Thyroid gland (tissue), 4 donors: ENCODE measurements at regions not wholly inside any gene's neighbourhood (a gene's known extent, or its start where the extent isn't known, plus 50 kb on each side); places are given as distances from the start of the nearest gene placed in this dataset.

Experiments
- DNase-seq, 2 donors: peaks; one replicate each; pipeline ENCODE4 v3.0.0-alpha.2; 2019
- H3K27ac ChIP-seq, 3 donors: fragments of 200-600 bp; sonication (generic); 1 replicate in 2 of 3; 2 replicates in 1 of 3; pipeline ENCODE4 v1.5.1; 2016 to 2019; ENCODE audit warnings: mild to moderate bottlenecking in 1 of 3, moderate library complexity in 1 of 3
- H3K27me3 ChIP-seq: fragments of 200-600 bp; sonication (generic); one replicate; pipeline ENCODE4 v1.5.1; 2019
- H3K36me3 ChIP-seq, 2 donors: fragments of 200-600 bp; sonication (generic); one replicate each; pipeline ENCODE4 v1.5.1; 2016 to 2019
- H3K4me1 ChIP-seq, 2 donors: fragments of 200-600 bp; sonication (generic); one replicate each; pipeline ENCODE4 v1.5.1; 2017 to 2019
- H3K4me3 ChIP-seq, 3 donors: fragments of 200-600 bp; sonication (generic); replicated peaks in 1 of 3; 1 replicate in 2 of 3; 2 replicates in 1 of 3; pipeline ENCODE4 v1.5.1; 2016; ENCODE audit warnings: mild to moderate bottlenecking in 1 of 3
- H3K9me3 ChIP-seq: fragments of 200-600 bp; sonication (generic); one replicate; pipeline ENCODE4 v1.5.1; 2017
- CTCF ChIP-seq, 6 experiments: fragments of 200-600 bp in 3 of 6; fragments of 450-650 bp in 3 of 6; sonication (generic) in 3 of 6; IDR thresholded peaks; one replicate each; pipeline ENCODE4 v1.5.1; 2016 to 2019; ENCODE audit warnings: antibody characterized with exemption in 6 of 6, mild to moderate bottlenecking in 2 of 6, inconsistent platforms in 1 of 6, moderate library complexity in 1 of 6
- POLR2A ChIP-seq, 2 donors: fragments of 450-650 bp; IDR thresholded peaks; one replicate each; pipeline ENCODE4 v1.6.1; 2017; ENCODE audit warnings: antibody characterized with exemption in 2 of 2, mild to moderate bottlenecking in 2 of 2, moderate library complexity in 1 of 2
- WGBS, 2 donors: methylation state at CpG; one replicate each; pipeline ENCODE4 v1.1.5; 2017; 5-methylcytosine and 5-hydroxymethylcytosine counted together
- intact Hi-C: fragments of 100-400 bp; cut with DNase I; formaldehyde crosslinking; loops from one replicate; pipeline ENCODE4 v1.15.1; 2023

DNA sequence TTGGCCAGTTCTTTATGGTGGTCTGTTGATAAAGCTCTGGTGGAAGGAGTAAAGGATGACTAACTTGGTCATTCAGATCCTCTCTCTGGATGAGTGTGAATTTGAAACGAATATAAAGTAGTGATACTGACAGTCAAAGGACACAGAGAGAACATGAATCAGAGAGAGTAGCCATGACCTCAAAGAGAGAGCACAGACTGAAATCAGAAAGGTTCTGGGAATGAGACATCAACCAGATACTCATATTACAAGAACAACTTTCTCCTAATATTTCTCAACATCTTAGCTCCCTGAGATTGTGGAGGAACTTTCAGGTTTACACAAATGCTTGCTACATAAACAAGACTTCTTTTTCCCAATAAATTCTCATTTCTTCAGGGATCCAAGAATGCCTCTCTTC, 849.1 kb upstream of the CHAC2 start:
- WGBS, 2 donors, result 70 to 83% methylated on average over 1 of the region's 1 CpG
- TF ChIP-seq CTCF (IDR thresholded peaks at IDR 0.05) (no peak), POLR2A (IDR thresholded peaks at IDR 0.05) (no peak)
- intact Hi-C loops, result no loop called here
- Histone ChIP-seq H3K4me3 (no peak overlapping the region), H3K27ac (no peak overlapping the region), H3K36me3 (no peaks in the 10 kb centered on the region), H3K27me3 (no peaks in the 10 kb centered on the region), H3K4me1 (no peaks in the 10 kb centered on the region), H3K9me3 (no peaks in the 10 kb centered on the region)
- DNase-seq, result no peak

DNA sequence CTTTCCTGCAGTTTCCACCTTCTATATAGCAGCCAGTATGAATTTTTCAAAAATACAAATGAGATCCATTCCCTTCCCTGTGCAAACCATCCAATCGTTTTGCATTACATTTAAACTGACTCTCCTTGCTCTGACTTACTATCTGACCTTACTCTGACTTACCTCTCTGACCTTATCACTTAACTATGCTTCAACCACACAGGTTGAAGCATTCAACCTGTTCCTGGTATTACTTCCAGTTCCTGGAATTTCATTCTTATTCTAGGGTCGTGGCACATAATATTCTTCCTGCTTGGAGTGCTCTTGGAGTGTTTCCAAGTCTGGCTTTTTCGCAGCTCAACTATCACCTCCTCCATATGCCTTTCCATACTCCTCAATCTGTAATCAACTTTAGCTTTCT, 850.6 kb upstream of the CHAC2 start:
- TF ChIP-seq CTCF (IDR thresholded peaks at IDR 0.05), result no peak
- TF ChIP-seq POLR2A (IDR thresholded peaks at IDR 0.05), result no peak
- H3K27ac ChIP-seq, result no peak overlapping the region
- WGBS, 2 donors, result 44 to 51% methylated on average over 3 of the region's 3 CpGs
- H3K4me3 ChIP-seq, result no peak overlapping the region
- no peaks in the 10 kb centered on the region for H3K9me3 ChIP-seq
- H3K36me3 ChIP-seq, result no peaks in the 10 kb centered on the region
- no peaks in the 10 kb centered on the region for H3K27me3 ChIP-seq
- H3K4me1 ChIP-seq, result no peaks in the 10 kb centered on the region
- no peak for DNase-seq
- intact Hi-C loops, result no loop called here

- TF ChIP-seq POLR2A (IDR thresholded peaks at IDR 0.05) (no peak), CTCF (IDR thresholded peaks at IDR 0.05) (no peak)
- Histone ChIP-seq H3K9me3 (no peaks in the 10 kb centered on the region), H3K27me3 (no peaks in the 10 kb centered on the region), H3K27ac (no peak overlapping the region), H3K4me1 (no peaks in the 10 kb centered on the region), H3K4me3 (no peak overlapping the region), H3K36me3 (no peaks in the 10 kb centered on the region)
- no peak for DNase-seq
- 32 to 34% methylated on average over 1 of the region's 1 CpG for WGBS, 2 donors
- intact Hi-C loops, result no loop called here
These were observed 863.2 kb upstream of the CHAC2 start for GRCh38 chr2:52904355-52904891.

DNA sequence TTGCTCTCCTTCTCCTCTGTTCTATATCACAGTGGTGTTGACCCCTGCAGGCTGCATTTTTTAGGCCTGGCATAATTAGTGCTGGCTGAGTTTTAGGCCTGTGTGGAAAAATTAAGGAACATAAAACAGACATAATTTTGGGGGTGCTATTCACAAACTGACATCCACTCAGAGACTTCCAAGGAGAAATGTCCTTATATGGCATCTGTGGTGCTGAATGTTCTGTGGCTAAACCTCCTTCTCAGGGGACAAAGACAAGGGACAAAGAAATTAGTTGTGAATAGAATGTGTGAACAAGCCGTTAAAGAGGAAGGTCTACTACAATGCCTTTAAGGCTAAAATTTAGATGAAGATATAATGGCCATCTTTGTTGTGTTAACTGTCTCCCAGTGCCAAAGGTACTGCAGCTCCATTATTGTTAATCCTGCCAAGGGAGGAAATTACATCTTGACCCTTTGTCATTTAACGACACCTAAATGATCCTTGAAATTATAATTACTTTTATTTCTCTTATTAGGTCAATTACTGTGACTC, 870.0 kb upstream of the CHAC2 start:
- no peak for DNase-seq
- H3K9me3 ChIP-seq, result no peaks in the 10 kb centered on the region
- intact Hi-C loops, result no loop called here
- H3K4me3 ChIP-seq, result no peak overlapping the region
- H3K4me1 ChIP-seq, result no peaks in the 10 kb centered on the region
- 86% methylated on average over 2 of the region's 2 CpGs for WGBS, 2 donors
- H3K27me3 ChIP-seq, result no peaks in the 10 kb centered on the region
- TF ChIP-seq CTCF (IDR thresholded peaks at IDR 0.05), result no peak
- TF ChIP-seq POLR2A (IDR thresholded peaks at IDR 0.05), result no peak
- H3K36me3 ChIP-seq, result no peaks in the 10 kb centered on the region
- H3K27ac ChIP-seq, result no peak overlapping the region

DNA sequence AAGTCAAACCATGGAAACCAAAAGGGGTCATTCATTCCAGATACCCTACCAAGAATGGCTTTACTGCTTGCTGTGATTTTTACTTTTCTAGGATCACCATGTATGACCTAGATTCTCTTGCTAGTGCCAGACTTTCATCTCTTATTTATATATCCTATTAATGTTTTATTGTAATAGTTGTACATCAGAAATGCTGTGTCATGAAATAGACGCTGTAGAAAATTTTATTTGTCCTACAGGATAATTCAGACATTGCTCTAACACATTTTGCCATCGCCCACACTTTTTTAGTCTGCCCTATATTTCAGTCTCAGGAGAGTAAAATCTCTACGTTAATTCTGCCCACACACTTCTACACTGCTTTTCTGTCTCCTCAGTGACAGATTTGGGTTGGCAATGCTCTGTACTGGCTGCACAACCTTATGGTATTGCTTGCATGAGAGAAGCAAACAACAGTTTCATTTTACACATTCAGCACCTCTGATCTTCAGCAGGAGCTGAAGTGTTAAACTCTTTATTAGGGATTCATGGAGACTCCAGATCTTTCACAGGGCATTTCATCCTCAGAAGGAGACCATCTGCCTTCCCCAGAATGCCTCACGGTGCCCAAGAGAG, 871.8 kb upstream of the CHAC2 start:
- no peak for DNase-seq
- H3K27ac ChIP-seq, result no peak overlapping the region
- intact Hi-C loops, result no loop called here
- H3K4me3 ChIP-seq, result no peak overlapping the region
- H3K4me1 ChIP-seq, result no peaks in the 10 kb centered on the region
- no peaks in the 10 kb centered on the region for H3K27me3 ChIP-seq
- H3K36me3 ChIP-seq, result no peaks in the 10 kb centered on the region
- WGBS, 2 donors, result 74 to 83% methylated on average over 4 of the region's 4 CpGs
- TF ChIP-seq POLR2A (IDR thresholded peaks at IDR 0.05) (no peak), CTCF (IDR thresholded peaks at IDR 0.05) (no peak)
- no peaks in the 10 kb centered on the region for H3K9me3 ChIP-seq
